T-cell (primary cell): ENCODE measurements at regions not wholly inside any gene's neighbourhood (a gene's known extent, or its start where the extent isn't known, plus 50 kb on each side); places are given as distances from the start of the nearest gene placed in this dataset.

ENCODE experiments used
- ATAC-seq, 4 experiments: fragments of 200-7000 bp in 3 of 4; fragments of 150-1000 bp in 1 of 4; cut with Tn5 transposase; replicated peaks in 1 of 4; 1 replicate in 3 of 4; 2 replicates in 1 of 4; pipeline ENCODE4 v1.10.0; 2021; ENCODE audit warnings: moderate library complexity in 3 of 4, mild to moderate bottlenecking in 2 of 4, moderate number of reproducible peaks in 1 of 4
- CTCF ChIA-PET, 2 donors: fragments of 300-600 bp; sonication (Branson Sonifier 250); formaldehyde crosslinking; loops; one replicate each; lab custom pipeline; 2022; ENCODE audit warnings: antibody characterized with exemption in 2 of 2; lab: Charles Lee
- POLR2A ChIA-PET, 2 donors: fragments of 300-600 bp; sonication (Branson Sonifier 250); formaldehyde crosslinking; loops; one replicate each; lab custom pipeline; 2022; ENCODE audit warnings: antibody characterized with exemption in 2 of 2; lab: Charles Lee
- DNase-seq, 35 experiments: peaks; one replicate each; pipeline versions ENCODE4 v3.0.0 to v3.0.0-alpha.2; 2013 to 2023
- H3K27ac ChIP-seq: one replicate; pipeline ENCODE4 v1.5.1; 2013; ENCODE audit warnings: low read length
- H3K27me3 ChIP-seq, 2 experiments: replicated peaks in 1 of 2; 1 replicate in 1 of 2; 2 replicates in 1 of 2; pipeline versions ENCODE4 v1.6.1 to v1.7.0; 2013; ENCODE audit warnings: low read length in 1 of 2, mixed read lengths in 1 of 2; ENCODE audit not compliant: control insufficient read depth in 2 of 2, insufficient read depth in 2 of 2; ENCODE audit errors: extremely low read depth in 1 of 2
- H3K36me3 ChIP-seq, 2 donors: 1 replicate in 1 of 2; 2 replicates in 1 of 2; pipeline versions ENCODE4 v1.6.1 to v1.7.0; 2013; ENCODE audit warnings: low read length in 1 of 2; ENCODE audit not compliant: control insufficient read depth in 2 of 2, insufficient read depth in 1 of 2; ENCODE audit errors: extremely low read depth in 1 of 2
- H3K4me1 ChIP-seq, 2 experiments: 1 replicate in 1 of 2; 2 replicates in 1 of 2; pipeline versions ENCODE4 v1.6.1 to v1.7.0; 2013; ENCODE audit warnings: low read length in 2 of 2, mixed read lengths in 1 of 2; ENCODE audit not compliant: insufficient read depth in 2 of 2, control insufficient read depth in 1 of 2; ENCODE audit errors: extremely low read depth in 1 of 2
- H3K4me3 ChIP-seq, 2 donors: 1 replicate in 1 of 2; 2 replicates in 1 of 2; pipeline versions ENCODE4 v1.5.1 to v1.7.0; 2013; ENCODE audit warnings: mild to moderate bottlenecking in 2 of 2, low read length in 1 of 2, moderate library complexity in 1 of 2; ENCODE audit not compliant: control insufficient read depth in 1 of 2; ENCODE audit errors: extremely low read depth in 1 of 2
- H3K9me3 ChIP-seq: 2 replicates; pipeline ENCODE4 v1.7.0; 2013
- H3K27ac Mint-ChIP-seq, 2 donors: one replicate each; pipeline ENCODE4 v1.8.0; 2020 to 2021; ENCODE audit warnings: mild to moderate bottlenecking in 2 of 2, mixed read lengths in 2 of 2
- H3K27me3 Mint-ChIP-seq, 2 donors: one replicate each; pipeline ENCODE4 v1.8.0; 2021 to 2022; ENCODE audit warnings: mixed read lengths in 2 of 2
- H3K36me3 Mint-ChIP-seq: one replicate; pipeline ENCODE4 v1.8.0; 2021; ENCODE audit warnings: mixed read lengths
- H3K4me1 Mint-ChIP-seq, 3 donors: one replicate each; pipeline ENCODE4 v1.8.0; 2020 to 2022; ENCODE audit warnings: mixed read lengths in 3 of 3, mild to moderate bottlenecking in 1 of 3
- H3K4me3 Mint-ChIP-seq, 3 donors: one replicate each; pipeline ENCODE4 v1.8.0; 2020 to 2022; ENCODE audit warnings: mild to moderate bottlenecking in 3 of 3, mixed read lengths in 3 of 3, moderate library complexity in 3 of 3
- H3K9me3 Mint-ChIP-seq, 3 donors: one replicate each; pipeline ENCODE4 v1.8.0; 2020 to 2022; ENCODE audit warnings: mixed read lengths in 3 of 3
- WGBS: methylation state at CpG from one replicate; pipeline ENCODE4 v1.1.5; 2013; ENCODE audit warnings: missing lambda C conversion rate; ENCODE audit not compliant: insufficient coverage; 5-methylcytosine and 5-hydroxymethylcytosine counted together

DNA sequence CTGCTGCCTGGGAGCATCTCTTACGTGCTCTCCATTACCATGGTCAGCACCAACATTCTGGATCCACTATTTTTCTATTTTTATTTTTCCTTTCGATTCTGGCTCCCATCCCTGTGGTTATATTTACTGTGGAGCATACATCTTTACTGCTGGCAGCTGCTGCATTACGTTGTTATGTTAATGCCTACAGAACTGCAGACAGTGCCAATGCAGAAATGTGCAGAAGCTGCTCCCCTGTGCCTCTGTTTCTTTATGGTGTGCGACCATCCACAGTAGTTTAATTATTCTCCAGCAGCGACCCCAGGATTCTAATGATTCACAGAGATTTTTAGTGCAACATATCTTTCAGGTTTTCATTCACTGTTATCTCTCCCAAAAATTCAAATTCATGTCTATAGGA, 911.7 kb upstream of the SLITRK6 start:
- Mint-ChIP-seq H3K9me3 (peaks cover 14 to 29% (median 18%) of the 10 kb centered on the region in 3 donors), H3K4me1 (no peaks in the 10 kb centered on the region), H3K36me3 (no peaks in the 10 kb centered on the region), H3K4me3 (no peak overlapping the region), H3K27ac (no peak overlapping the region), H3K27me3 (no peaks in the 10 kb centered on the region)
- Histone ChIP-seq H3K4me1 (no peaks in the 10 kb centered on the region), H3K27me3 (no peaks in the 10 kb centered on the region), H3K27ac (no peak overlapping the region), H3K9me3 (peaks cover 2% of the 10 kb centered on the region), H3K36me3 (no peaks in the 10 kb centered on the region), H3K4me3 (no peak overlapping the region)
- ATAC-seq, result no peak
- POLR2A ChIA-PET, result no interaction called here
- CTCF ChIA-PET, result no interaction called here
- no peak for DNase-seq
- WGBS, result 75% methylated on average over 1 of the region's 5 CpGs

DNA sequence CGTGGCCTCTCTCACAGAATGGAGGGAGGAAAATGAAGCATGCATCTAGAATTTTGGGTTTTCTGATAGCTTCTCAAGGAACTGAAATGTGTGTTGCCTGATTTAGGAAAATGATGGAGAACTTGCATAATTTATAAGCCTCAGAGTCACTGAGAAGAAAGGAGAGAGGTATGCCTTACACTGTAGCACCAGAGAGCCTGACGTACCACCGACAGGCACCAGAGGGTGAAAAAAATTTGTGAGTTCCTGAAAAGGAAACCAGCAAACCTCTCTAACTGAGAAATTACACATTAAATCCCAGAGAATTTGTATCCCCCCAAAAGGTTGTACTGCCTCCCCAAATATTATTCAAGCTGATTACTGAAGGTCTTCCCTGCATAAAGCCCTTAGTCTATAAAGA, 915.3 kb upstream of the SLITRK6 start:
- H3K4me1 ChIP-seq, result no peaks in the 10 kb centered on the region
- H3K36me3 Mint-ChIP-seq, result no peaks in the 10 kb centered on the region
- H3K9me3 ChIP-seq, result no peaks in the 10 kb centered on the region
- no peaks in the 10 kb centered on the region for H3K4me1 Mint-ChIP-seq
- H3K27ac ChIP-seq, result no peak overlapping the region
- DNase-seq, result no peak
- WGBS, result 40% methylated on average over 1 of the region's 3 CpGs
- H3K27me3 Mint-ChIP-seq, result no peaks in the 10 kb centered on the region
- H3K4me3 ChIP-seq, result no peak overlapping the region
- H3K36me3 ChIP-seq, result no peaks in the 10 kb centered on the region
- H3K4me3 Mint-ChIP-seq, result no peak overlapping the region
- H3K9me3 Mint-ChIP-seq, result peaks cover 11 to 24% (median 14%) of the 10 kb centered on the region in 3 donors
- no peaks in the 10 kb centered on the region for H3K27me3 ChIP-seq
- no peak for ATAC-seq
- POLR2A ChIA-PET, result interaction anchor here in 1 of 2 donors (0.6 kb wide), 1 partner anchor 36 kb away, joined by 6 read pairs; no protein-coding TSS in a partner anchor
- no peak overlapping the region for H3K27ac Mint-ChIP-seq
- CTCF ChIA-PET, result no interaction called here

DNA sequence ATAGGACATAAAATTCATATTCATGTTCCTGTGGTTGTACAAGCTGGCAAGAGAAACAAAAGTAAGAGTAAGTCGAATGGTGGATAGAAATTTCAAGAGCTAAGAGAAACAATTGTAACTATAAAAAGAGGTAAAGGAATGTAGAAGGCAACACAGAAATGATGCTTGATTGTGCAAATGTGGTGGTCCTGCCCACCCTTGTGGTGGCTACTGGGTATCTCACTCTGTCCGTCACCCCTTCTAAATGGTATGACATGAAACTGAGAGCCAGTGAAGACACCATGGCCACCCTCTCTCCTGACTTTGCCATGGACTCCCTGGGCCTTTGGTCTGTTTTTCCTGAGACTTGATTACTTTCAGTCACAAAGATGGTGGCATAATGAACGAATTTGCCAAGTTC, 925.9 kb upstream of the SLITRK6 start:
- Histone ChIP-seq H3K27me3 (no peaks in the 10 kb centered on the region), H3K27ac (no peak overlapping the region), H3K36me3 (no peaks in the 10 kb centered on the region), H3K9me3 (no peaks in the 10 kb centered on the region), H3K4me3 (no peak overlapping the region), H3K4me1 (no peaks in the 10 kb centered on the region)
- WGBS, result 79% methylated on average over 2 of the region's 3 CpGs
- Mint-ChIP-seq H3K36me3 (no peaks in the 10 kb centered on the region), H3K4me3 (no peak overlapping the region), H3K27ac (no peak overlapping the region), H3K9me3 (peaks cover 6 to 17% (median 10%) of the 10 kb centered on the region in 3 donors), H3K4me1 (no peaks in the 10 kb centered on the region), H3K27me3 (no peaks in the 10 kb centered on the region)
- ATAC-seq (no peak), DNase-seq (no peak)
- ChIA-PET CTCF (no interaction called here), POLR2A (no interaction called here)

DNA sequence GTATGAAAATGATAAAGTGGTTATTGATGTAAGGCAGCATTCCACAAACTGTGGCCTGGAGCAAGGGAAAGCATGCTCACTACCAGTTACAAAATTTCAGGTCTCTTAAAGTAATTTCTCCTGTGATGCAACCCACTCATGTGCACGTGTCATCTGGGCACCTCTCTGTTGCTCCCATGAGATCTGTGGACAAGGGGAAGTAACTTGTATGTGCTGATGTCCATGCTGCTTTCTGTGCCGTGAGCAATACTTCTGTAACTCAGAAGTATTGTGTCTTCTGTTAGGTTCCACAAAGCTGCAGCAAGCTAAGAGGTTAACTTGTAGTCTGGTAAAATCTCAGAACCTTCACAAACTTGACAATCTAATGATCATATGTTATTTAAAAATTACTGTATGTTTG, 930.0 kb upstream of the SLITRK6 start:
- no peaks in the 10 kb centered on the region for H3K36me3 Mint-ChIP-seq
- no peaks in the 10 kb centered on the region for H3K4me1 Mint-ChIP-seq
- H3K4me3 Mint-ChIP-seq, result no peak overlapping the region
- no peaks in the 10 kb centered on the region for H3K27me3 Mint-ChIP-seq
- Histone ChIP-seq H3K27ac (no peak overlapping the region), H3K27me3 (no peaks in the 10 kb centered on the region), H3K36me3 (no peaks in the 10 kb centered on the region), H3K9me3 (no peaks in the 10 kb centered on the region), H3K4me3 (no peak overlapping the region), H3K4me1 (no peaks in the 10 kb centered on the region)
- 29% methylated on average over 1 of the region's 2 CpGs for WGBS
- CTCF ChIA-PET, result no interaction called here
- ATAC-seq (no peak), DNase-seq (no peak)
- POLR2A ChIA-PET, result no interaction called here
- H3K9me3 Mint-ChIP-seq, result peaks cover 4 to 24% (median 5%) of the 10 kb centered on the region in 3 donors
- no peak overlapping the region for H3K27ac Mint-ChIP-seq

DNA sequence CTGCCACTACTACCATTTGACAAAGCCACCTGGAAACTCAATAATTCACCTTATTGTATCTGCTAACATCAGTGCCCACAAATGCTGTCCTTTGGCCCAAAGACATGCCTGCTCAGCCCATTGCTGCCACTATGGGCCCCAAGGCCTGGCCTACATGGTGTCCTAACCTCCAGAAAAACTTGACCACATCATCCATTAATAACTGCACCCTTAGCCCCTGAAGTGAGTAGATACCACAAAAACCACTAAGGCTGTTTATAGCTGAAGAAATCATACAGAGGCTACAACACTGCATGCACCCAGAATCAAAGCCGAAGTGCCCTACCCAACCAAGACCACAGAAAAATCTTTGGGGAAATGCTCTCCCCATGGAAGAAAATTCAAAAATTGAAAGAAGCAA, 932.8 kb upstream of the SLITRK6 start:
- Histone ChIP-seq H3K27ac (no peak overlapping the region), H3K36me3 (no peaks in the 10 kb centered on the region), H3K27me3 (no peaks in the 10 kb centered on the region), H3K9me3 (no peaks in the 10 kb centered on the region), H3K4me3 (no peak overlapping the region), H3K4me1 (no peaks in the 10 kb centered on the region)
- peaks cover 9 to 37% (median 11%) of the 10 kb centered on the region in 3 donors for H3K9me3 Mint-ChIP-seq
- DNase-seq (no peak), ATAC-seq (no peak)
- no peak overlapping the region for H3K27ac Mint-ChIP-seq
- ChIA-PET POLR2A (no interaction called here), CTCF (no interaction called here)
- H3K36me3 Mint-ChIP-seq, result no peaks in the 10 kb centered on the region
- H3K4me3 Mint-ChIP-seq, result no peak overlapping the region
- H3K27me3 Mint-ChIP-seq, result no peaks in the 10 kb centered on the region
- 100% methylated on average over 1 of the region's 1 CpG for WGBS
- no peaks in the 10 kb centered on the region for H3K4me1 Mint-ChIP-seq

DNA sequence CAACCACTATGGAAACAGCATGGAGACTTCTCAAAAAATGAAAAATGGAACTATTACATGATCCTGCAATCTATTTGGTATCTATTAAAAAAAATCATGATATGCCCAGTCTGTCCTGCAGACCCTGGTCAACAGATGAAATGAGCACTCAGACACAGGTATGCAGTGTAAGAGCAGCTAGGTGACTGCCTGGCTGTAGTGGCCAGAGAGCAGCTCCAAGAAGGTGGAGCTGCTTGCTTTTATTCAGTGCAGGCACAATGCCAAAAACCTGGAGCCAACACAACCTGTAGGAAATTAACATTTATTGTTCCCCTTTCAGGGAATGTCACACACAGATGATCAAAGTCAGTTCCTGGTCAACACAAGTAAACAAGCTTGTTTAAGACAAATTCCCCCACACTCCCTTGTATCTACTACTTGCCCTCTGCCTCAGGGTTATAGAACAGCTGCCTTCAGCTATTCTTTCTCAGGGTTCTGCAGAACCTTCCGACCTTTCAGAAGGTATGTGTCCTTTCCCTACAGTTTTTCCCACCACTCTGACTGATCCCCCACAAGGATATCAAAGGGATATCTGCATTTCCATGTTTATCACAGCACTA, 933.7 kb upstream of the SLITRK5 start:
- ChIA-PET POLR2A (no interaction called here), CTCF (interaction anchor here in 1 of 2 donors (0.6 kb wide), 1 partner anchor 93 kb away, joined by 3 read pairs; no protein-coding TSS in a partner anchor)
- no CpG with 5 or more reads among the region's 1 CpG for WGBS
- no peak overlapping the region for H3K27ac Mint-ChIP-seq
- no peaks in the 10 kb centered on the region for H3K27me3 Mint-ChIP-seq
- no peak for ATAC-seq
- Histone ChIP-seq H3K27me3 (no peaks in the 10 kb centered on the region), H3K9me3 (no peaks in the 10 kb centered on the region), H3K4me1 (no peaks in the 10 kb centered on the region), H3K36me3 (no peaks in the 10 kb centered on the region), H3K27ac (no peak overlapping the region), H3K4me3 (no peak overlapping the region)
- no peaks in the 10 kb centered on the region for H3K36me3 Mint-ChIP-seq
- no peak for DNase-seq
- H3K4me1 Mint-ChIP-seq, result no peaks in the 10 kb centered on the region
- peaks cover 11 to 38% (median 15%) of the 10 kb centered on the region in 3 donors for H3K9me3 Mint-ChIP-seq
- H3K4me3 Mint-ChIP-seq, result no peak overlapping the region
